ENCODE measurements at regions not wholly inside any gene's neighbourhood (a gene's known extent, or its start where the extent isn't known, plus 50 kb on each side); places are given as distances from the start of the nearest gene placed in this dataset.

- TF ChIP-seq CTCF (conservative IDR thresholded peaks at IDR 0.05; ENCODE audit: low read length), result no peak
- DNase-seq (ENCODE audit: low read depth), result no peak
- H3K4me3 ChIP-seq (ENCODE audit: low read length), result no peak overlapping the region
Measured at GRCh38 chr11:106242718-106243415, 165.4 kb downstream of the AASDHPPT start.

GRCh38 chr11:106246495-106246894, 169.0 kb downstream of the AASDHPPT start:
- H3K4me3 ChIP-seq (ENCODE audit: low read length), result no peak overlapping the region
- no peak for DNase-seq (ENCODE audit: low read depth)
- no peak for TF ChIP-seq CTCF (conservative IDR thresholded peaks at IDR 0.05; ENCODE audit: low read length)

- DNase-seq (ENCODE audit: low read depth), result peak; percentile 40
- TF ChIP-seq CTCF (conservative IDR thresholded peaks at IDR 0.05; ENCODE audit: low read length), result no peak
- H3K4me3 ChIP-seq (ENCODE audit: low read length), result no peak overlapping the region
Measured at GRCh38 chr11:106249617-106250239, 172.3 kb downstream of the AASDHPPT start.

DNA sequence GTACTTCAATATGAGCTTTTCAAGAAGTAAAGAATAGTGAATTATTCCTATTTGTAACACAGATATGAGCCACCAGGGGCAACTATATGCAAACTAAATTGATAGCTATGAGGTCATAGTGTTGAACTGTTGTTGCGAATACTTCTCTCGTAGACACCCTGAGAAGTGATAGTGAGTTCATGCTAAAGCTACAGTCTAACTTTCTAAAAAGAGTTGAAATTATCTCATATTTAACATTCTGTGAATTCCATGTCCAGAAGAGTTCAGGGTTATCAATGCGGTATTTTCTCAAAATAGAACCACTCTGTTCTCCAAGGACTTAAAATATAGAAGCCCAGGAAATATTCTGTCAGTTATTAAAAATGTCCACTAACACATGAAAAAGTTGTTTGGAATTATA, 185.4 kb downstream of the AASDHPPT start:
- H3K4me3 ChIP-seq (ENCODE audit: low read length), result no peak overlapping the region
- DNase-seq (ENCODE audit: low read depth), result no peak
- no peak for TF ChIP-seq CTCF (conservative IDR thresholded peaks at IDR 0.05; ENCODE audit: low read length)

- no peak for TF ChIP-seq CTCF (conservative IDR thresholded peaks at IDR 0.05; ENCODE audit: low read length)
- no peak for DNase-seq (ENCODE audit: low read depth)
- H3K4me3 ChIP-seq (ENCODE audit: low read length), result no peak overlapping the region
Measured at GRCh38 chr11:106263527-106263926, 186.1 kb downstream of the AASDHPPT start.

GRCh38 chr11:106271086-106271485, 193.6 kb downstream of the AASDHPPT start:
- TF ChIP-seq CTCF (conservative IDR thresholded peaks at IDR 0.05; ENCODE audit: low read length), result no peak
- H3K4me3 ChIP-seq (ENCODE audit: low read length), result no peak overlapping the region
- peak; percentile 15 for DNase-seq (ENCODE audit: low read depth)

- no peak overlapping the region for H3K4me3 ChIP-seq (ENCODE audit: low read length)
- peak; percentile 33 for DNase-seq (ENCODE audit: low read depth)
- peak; percentile 5; the same call in 1 of the 2 replicates for TF ChIP-seq CTCF (conservative IDR thresholded peaks at IDR 0.05; ENCODE audit: low read length)
Measured at GRCh38 chr11:106271686-106272085, 194.2 kb downstream of the AASDHPPT start.

Measured in AG10803 (cell line).